ENCODE measurements at regions not wholly inside any gene's neighbourhood (a gene's known extent, or its start where the extent isn't known, plus 50 kb on each side); places are given as distances from the start of the nearest gene placed in this dataset.

DNA sequence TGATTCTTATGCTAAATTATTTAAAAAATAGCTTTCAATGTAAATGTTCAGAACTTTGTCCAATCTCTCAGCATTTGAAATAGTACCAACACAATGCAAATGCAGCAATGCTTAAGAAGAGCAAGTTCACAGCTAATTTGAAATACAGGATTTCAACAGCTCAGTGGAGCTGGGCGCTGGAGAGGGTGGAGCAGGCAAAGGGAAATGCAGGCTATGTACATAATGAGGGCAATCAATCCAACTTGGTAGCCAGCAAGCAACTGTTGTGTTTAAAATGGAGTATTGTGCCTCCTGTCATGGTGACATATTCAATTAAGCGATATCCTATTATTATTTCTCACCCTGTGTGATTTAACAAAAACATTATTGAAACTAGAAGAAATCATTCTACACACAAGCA lies 568.8 kb downstream of the PSAT1 start:
- TF ChIP-seq, protein P1, sequence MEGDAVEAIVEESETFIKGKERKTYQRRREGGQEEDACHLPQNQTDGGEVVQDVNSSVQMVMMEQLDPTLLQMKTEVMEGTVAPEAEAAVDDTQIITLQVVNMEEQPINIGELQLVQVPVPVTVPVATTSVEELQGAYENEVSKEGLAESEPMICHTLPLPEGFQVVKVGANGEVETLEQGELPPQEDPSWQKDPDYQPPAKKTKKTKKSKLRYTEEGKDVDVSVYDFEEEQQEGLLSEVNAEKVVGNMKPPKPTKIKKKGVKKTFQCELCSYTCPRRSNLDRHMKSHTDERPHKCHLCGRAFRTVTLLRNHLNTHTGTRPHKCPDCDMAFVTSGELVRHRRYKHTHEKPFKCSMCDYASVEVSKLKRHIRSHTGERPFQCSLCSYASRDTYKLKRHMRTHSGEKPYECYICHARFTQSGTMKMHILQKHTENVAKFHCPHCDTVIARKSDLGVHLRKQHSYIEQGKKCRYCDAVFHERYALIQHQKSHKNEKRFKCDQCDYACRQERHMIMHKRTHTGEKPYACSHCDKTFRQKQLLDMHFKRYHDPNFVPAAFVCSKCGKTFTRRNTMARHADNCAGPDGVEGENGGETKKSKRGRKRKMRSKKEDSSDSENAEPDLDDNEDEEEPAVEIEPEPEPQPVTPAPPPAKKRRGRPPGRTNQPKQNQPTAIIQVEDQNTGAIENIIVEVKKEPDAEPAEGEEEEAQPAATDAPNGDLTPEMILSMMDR (IDR thresholded peaks at IDR 0.05) = no peak
- no peak for TF ChIP-seq POLR2A (IDR thresholded peaks at IDR 0.05)

Measured in testis (tissue), 2 donors.